ENCODE measurements at regions not wholly inside any gene's neighbourhood (a gene's known extent, or its start where the extent isn't known, plus 50 kb on each side); places are given as distances from the start of the nearest gene placed in this dataset.
"Not testable (repeated sequence)": the region's sequence is repeated elsewhere in the genome, so short reads cannot be mapped to it uniquely, and the experiment has no call there.

GRCh38 chr5:42306287-42306686 is 117.0 kb upstream of the GHR start:
- no peak for DNase-seq
- H3K4me3 ChIP-seq (ENCODE audit: low read length) = no peak overlapping the region
- H3K9me3 ChIP-seq (ENCODE audit: control insufficient read depth in 2 of 3, low read length in 3 of 3) = no peaks in the 10 kb centered on the region
- no peaks in the 10 kb centered on the region for H3K4me1 ChIP-seq (ENCODE audit: control insufficient read depth in 2 of 2, insufficient read depth in 2 of 2, low read length in 2 of 2)
- Mint-ChIP-seq H3K27me3 (peaks cover 0 to 8% (median 2%) of the 10 kb centered on the region in 5 donors), H3K36me3 (no peaks in the 10 kb centered on the region), H3K27ac (no peak overlapping the region), H3K4me3 (no peak overlapping the region), H3K9me3 (no peaks in the 10 kb centered on the region), H3K4me1 (no peaks in the 10 kb centered on the region)
- no peak overlapping the region for H3K27ac ChIP-seq (ENCODE audit: low read depth, low read length)
- ChIA-PET POLR2A (no interaction called here), CTCF (no interaction called here)
- H3K36me3 ChIP-seq (ENCODE audit: control insufficient read depth in 2 of 3, insufficient read depth in 3 of 3, low read length in 3 of 3) = no peaks in the 10 kb centered on the region
- intact Hi-C loops (cut with micrococcal nuclease) = no loop called here
- ATAC-seq = no peak
- no peaks in the 10 kb centered on the region for H3K27me3 ChIP-seq (ENCODE audit: control insufficient read depth in 2 of 2, insufficient read depth in 2 of 2, low read length in 2 of 2)

- ChIA-PET CTCF (no interaction called here), POLR2A (no interaction called here)
- H3K9me3 Mint-ChIP-seq = peaks cover 0 to 1% (median 0%) of the 10 kb centered on the region in 11 donors
- H3K4me1 Mint-ChIP-seq = no peaks in the 10 kb centered on the region
- no peak overlapping the region for H3K27ac Mint-ChIP-seq
- no peak overlapping the region for H3K4me3 Mint-ChIP-seq
- Histone ChIP-seq H3K27ac (ENCODE audit: low read depth, low read length) (no peak overlapping the region), H3K36me3 (ENCODE audit: control insufficient read depth in 2 of 3, insufficient read depth in 3 of 3, low read length in 3 of 3) (no peaks in the 10 kb centered on the region), H3K4me1 (ENCODE audit: control insufficient read depth in 2 of 2, insufficient read depth in 2 of 2, low read length in 2 of 2) (no peaks in the 10 kb centered on the region), H3K4me3 (ENCODE audit: low read length) (no peak overlapping the region), H3K27me3 (ENCODE audit: control insufficient read depth in 2 of 2, insufficient read depth in 2 of 2, low read length in 2 of 2) (no peaks in the 10 kb centered on the region), H3K9me3 (ENCODE audit: control insufficient read depth in 2 of 3, low read length in 3 of 3) (no peaks in the 10 kb centered on the region)
- no peaks in the 10 kb centered on the region for H3K36me3 Mint-ChIP-seq
- H3K27me3 Mint-ChIP-seq = peaks cover 0 to 8% (median 2%) of the 10 kb centered on the region in 5 donors
- ATAC-seq (no peak), DNase-seq (no peak)
- intact Hi-C loops (cut with micrococcal nuclease) = no loop called here
Observed at GRCh38 chr5:42309865-42310264, 113.4 kb upstream of the GHR start.

GRCh38 chr5:42315214-42315613 is 108.0 kb upstream of the GHR start:
- intact Hi-C loops (cut with micrococcal nuclease) = no loop called here

GRCh38 chr5:42317575-42317974 is 105.7 kb upstream of the GHR start:
- peaks cover 0 to 16% (median 0%) of the 10 kb centered on the region in 5 donors for H3K36me3 Mint-ChIP-seq
- peaks cover 7 to 46% (median 19%) of the 10 kb centered on the region in 11 donors for H3K9me3 Mint-ChIP-seq
- Histone ChIP-seq H3K4me1 (ENCODE audit: control insufficient read depth in 2 of 2, insufficient read depth in 2 of 2, low read length in 2 of 2) (no peaks in the 10 kb centered on the region), H3K27ac (ENCODE audit: low read depth, low read length) (no peak overlapping the region), H3K27me3 (ENCODE audit: control insufficient read depth in 2 of 2, insufficient read depth in 2 of 2, low read length in 2 of 2) (no peaks in the 10 kb centered on the region), H3K4me3 (ENCODE audit: low read length) (no peak overlapping the region), H3K36me3 (ENCODE audit: control insufficient read depth in 2 of 3, insufficient read depth in 3 of 3, low read length in 3 of 3) (no peaks in the 10 kb centered on the region), H3K9me3 (ENCODE audit: control insufficient read depth in 2 of 3, low read length in 3 of 3) (peaks cover 0 to 8% (median 0%) of the 10 kb centered on the region in 3 experiments)
- intact Hi-C loops (cut with micrococcal nuclease) = no loop called here
- DNase-seq (no peak), ATAC-seq (no peak)
- no peaks in the 10 kb centered on the region for H3K4me1 Mint-ChIP-seq
- no peak overlapping the region for H3K4me3 Mint-ChIP-seq
- H3K27ac Mint-ChIP-seq = no peak overlapping the region
- POLR2A ChIA-PET = no interaction called here
- CTCF ChIA-PET = no interaction called here
- peaks cover 0 to 15% (median 0%) of the 10 kb centered on the region in 5 donors for H3K27me3 Mint-ChIP-seq

More at GRCh38 chr5:42315214-42315613, 108.0 kb upstream of the GHR start:
- ATAC-seq (no peak), DNase-seq (no peak)
- Mint-ChIP-seq H3K27me3 (peaks cover 0 to 10% (median 0%) of the 10 kb centered on the region in 5 donors), H3K27ac (no peak overlapping the region), H3K36me3 (peaks cover 0 to 16% (median 0%) of the 10 kb centered on the region in 5 donors), H3K4me3 (no peak overlapping the region), H3K9me3 (peaks cover 7 to 31% (median 14%) of the 10 kb centered on the region in 11 donors), H3K4me1 (no peaks in the 10 kb centered on the region)
- H3K4me1 ChIP-seq (ENCODE audit: control insufficient read depth in 2 of 2, insufficient read depth in 2 of 2, low read length in 2 of 2) = no peaks in the 10 kb centered on the region
- ChIA-PET CTCF (no interaction called here), POLR2A (no interaction called here)
- H3K27ac ChIP-seq (ENCODE audit: low read depth, low read length) = no peak overlapping the region
- H3K27me3 ChIP-seq (ENCODE audit: control insufficient read depth in 2 of 2, insufficient read depth in 2 of 2, low read length in 2 of 2) = no peaks in the 10 kb centered on the region
- peaks cover 0 to 8% (median 0%) of the 10 kb centered on the region in 3 experiments for H3K9me3 ChIP-seq (ENCODE audit: control insufficient read depth in 2 of 3, low read length in 3 of 3)
- no peaks in the 10 kb centered on the region for H3K36me3 ChIP-seq (ENCODE audit: control insufficient read depth in 2 of 3, insufficient read depth in 3 of 3, low read length in 3 of 3)
- H3K4me3 ChIP-seq (ENCODE audit: low read length) = no peak overlapping the region

- H3K9me3 ChIP-seq (ENCODE audit: control insufficient read depth in 2 of 3, low read length in 3 of 3); H3K27ac Mint-ChIP-seq; DNase-seq; H3K27me3 ChIP-seq (ENCODE audit: control insufficient read depth in 2 of 2, insufficient read depth in 2 of 2, low read length in 2 of 2); H3K27ac ChIP-seq (ENCODE audit: low read depth, low read length); H3K36me3 ChIP-seq (ENCODE audit: control insufficient read depth in 2 of 3, insufficient read depth in 3 of 3, low read length in 3 of 3); ATAC-seq; intact Hi-C loops (cut with micrococcal nuclease); H3K4me1 Mint-ChIP-seq; H3K4me1 ChIP-seq (ENCODE audit: control insufficient read depth in 2 of 2, insufficient read depth in 2 of 2, low read length in 2 of 2); POLR2A ChIA-PET; CTCF ChIA-PET; H3K4me3 ChIP-seq (ENCODE audit: low read length); H3K4me3 Mint-ChIP-seq: not testable (repeated sequence)
- Mint-ChIP-seq H3K27me3 (peaks cover 0 to 16% (median 0%) of the 10 kb centered on the region in 5 donors), H3K36me3 (peaks cover 0 to 16% (median 0%) of the 10 kb centered on the region in 5 donors), H3K9me3 (peaks cover 9 to 48% (median 21%) of the 10 kb centered on the region in 11 donors)
Observed at GRCh38 chr5:42319546-42319945, 103.7 kb upstream of the GHR start.

- no peak for ATAC-seq
- Mint-ChIP-seq H3K4me1 (no peaks in the 10 kb centered on the region), H3K4me3 (no peak overlapping the region), H3K9me3 (peaks cover 9 to 48% (median 22%) of the 10 kb centered on the region in 11 donors), H3K27ac (no peak overlapping the region), H3K36me3 (peaks cover 0 to 16% (median 0%) of the 10 kb centered on the region in 5 donors), H3K27me3 (peaks cover 0 to 10% (median 0%) of the 10 kb centered on the region in 5 donors)
- H3K36me3 ChIP-seq (ENCODE audit: control insufficient read depth in 2 of 3, insufficient read depth in 3 of 3, low read length in 3 of 3) = no peaks in the 10 kb centered on the region
- intact Hi-C loops (cut with micrococcal nuclease) = no loop called here
- DNase-seq = no peak
- no peaks in the 10 kb centered on the region for H3K4me1 ChIP-seq (ENCODE audit: control insufficient read depth in 2 of 2, insufficient read depth in 2 of 2, low read length in 2 of 2)
- no peaks in the 10 kb centered on the region for H3K27me3 ChIP-seq (ENCODE audit: control insufficient read depth in 2 of 2, insufficient read depth in 2 of 2, low read length in 2 of 2)
- POLR2A ChIA-PET = no interaction called here
- H3K27ac ChIP-seq (ENCODE audit: low read depth, low read length) = no peak overlapping the region
- CTCF ChIA-PET = no interaction called here
- H3K4me3 ChIP-seq (ENCODE audit: low read length) = no peak overlapping the region
- peaks cover 0 to 8% (median 0%) of the 10 kb centered on the region in 3 experiments for H3K9me3 ChIP-seq (ENCODE audit: control insufficient read depth in 2 of 3, low read length in 3 of 3)
Observed at GRCh38 chr5:42321785-42322184, 101.5 kb upstream of the GHR start.

- Histone ChIP-seq H3K4me3 (ENCODE audit: low read length) (no peak overlapping the region), H3K27ac (ENCODE audit: low read depth, low read length) (no peak overlapping the region), H3K4me1 (ENCODE audit: control insufficient read depth in 2 of 2, insufficient read depth in 2 of 2, low read length in 2 of 2) (no peaks in the 10 kb centered on the region), H3K9me3 (ENCODE audit: control insufficient read depth in 2 of 3, low read length in 3 of 3) (peaks cover 0 to 29% (median 0%) of the 10 kb centered on the region in 3 experiments), H3K27me3 (ENCODE audit: control insufficient read depth in 2 of 2, insufficient read depth in 2 of 2, low read length in 2 of 2) (no peaks in the 10 kb centered on the region), H3K36me3 (ENCODE audit: control insufficient read depth in 2 of 3, insufficient read depth in 3 of 3, low read length in 3 of 3) (no peaks in the 10 kb centered on the region)
- peaks cover 0 to 14% (median 0%) of the 10 kb centered on the region in 5 donors for H3K36me3 Mint-ChIP-seq
- intact Hi-C loops (cut with micrococcal nuclease) = no loop called here
- peaks cover 16 to 73% (median 24%) of the 10 kb centered on the region in 11 donors for H3K9me3 Mint-ChIP-seq
- H3K27ac Mint-ChIP-seq = no peak overlapping the region
- no peak for ATAC-seq
- H3K4me3 Mint-ChIP-seq = no peak overlapping the region
- CTCF ChIA-PET = no interaction called here
- DNase-seq = no peak
- POLR2A ChIA-PET = no interaction called here
- H3K4me1 Mint-ChIP-seq = no peaks in the 10 kb centered on the region
- no peaks in the 10 kb centered on the region for H3K27me3 Mint-ChIP-seq
Observed at GRCh38 chr5:42337143-42337542, 86.1 kb upstream of the GHR start.
